HEK293 (cell line): ENCODE measurements at regions not wholly inside any gene's neighbourhood (a gene's known extent, or its start where the extent isn't known, plus 50 kb on each side); places are given as distances from the start of the nearest gene placed in this dataset.

ENCODE experiments used
- CTCF ChIA-PET: fragments of 350-600 bp; formaldehyde crosslinking; extraction: SDS; loops from one replicate; lab custom pipeline; 2021; ENCODE audit warnings: antibody characterized with exemption; lab: Yijun Ruan, JAX
- POLR2A ChIA-PET: fragments of 300-600 bp; formaldehyde crosslinking; extraction: SDS; loops from one replicate; lab custom pipeline; 2020; ENCODE audit warnings: antibody characterized with exemption, inconsistent platforms; lab: Yijun Ruan, JAX
- H3K27ac ChIP-seq: fragments of 200-500 bp; sonication (Bioruptor generic); 2 replicates; pipeline ENCODE4 v1.5.1; 2014; ENCODE audit warnings: low read depth, low read length, control low read depth, inconsistent platforms; ENCODE audit errors: extremely low read depth
- H3K36me3 ChIP-seq, 2 experiments: fragments of 200-500 bp in 1 of 2; sonication (Bioruptor generic) in 1 of 2; 1 replicate in 1 of 2; 2 replicates in 1 of 2; pipeline ENCODE4 v1.5.1; 2014 to 2017; ENCODE audit warnings: inconsistent platforms in 2 of 2, low read length in 2 of 2; ENCODE audit not compliant: control insufficient read depth in 2 of 2, insufficient read depth in 1 of 2
- H3K4me1 ChIP-seq: fragments of 200-500 bp; sonication (Bioruptor generic); 2 replicates; pipeline ENCODE4 v1.5.1; 2014; ENCODE audit warnings: mild to moderate bottlenecking, low read length, inconsistent platforms; ENCODE audit not compliant: control insufficient read depth, insufficient read depth
- H3K4me3 ChIP-seq: 2 replicates; pipeline ENCODE4 v1.5.1; 2011; ENCODE audit warnings: low read depth, mild to moderate bottlenecking, control low read depth, low read length, moderate library complexity
- H3K9me3 ChIP-seq: fragments of 200-500 bp; sonication (Bioruptor generic); 2 replicates; pipeline ENCODE4 v1.5.1; 2014; ENCODE audit warnings: low read depth, low read length, inconsistent platforms; ENCODE audit not compliant: control insufficient read depth, insufficient read depth
- EGR2 ChIP-seq: fragments of 450-650 bp; formaldehyde crosslinking; IDR thresholded peaks from 2 replicates; pipeline ENCODE4 v1.5.1; 2016; ENCODE audit warnings: low read depth, missing biosample characterization, missing genetic modification characterization
- KLF9 ChIP-seq: fragments of 450-650 bp; formaldehyde crosslinking; IDR thresholded peaks from 2 replicates; pipeline ENCODE4 v1.5.1; 2016; ENCODE audit warnings: missing biosample characterization, missing genetic modification characterization, low read depth
- RBAK ChIP-seq: fragments of 450-650 bp; formaldehyde crosslinking; IDR thresholded peaks from 2 replicates; pipeline ENCODE4 v1.5.1; 2016; ENCODE audit warnings: missing biosample characterization, missing genetic modification characterization
- SALL2 ChIP-seq: fragments of 450-650 bp; formaldehyde crosslinking; IDR thresholded peaks from 2 replicates; pipeline ENCODE4 v1.5.0; 2017; ENCODE audit warnings: missing biosample characterization, mild to moderate bottlenecking, missing genetic modification characterization, borderline replicate concordance
- SETDB1 ChIP-seq: IDR thresholded peaks from one replicate; pipeline ENCODE4 v1.6.1; 2017; ENCODE audit warnings: mild to moderate bottlenecking, low read length, moderate library complexity, mixed read lengths; ENCODE audit not compliant: insufficient read length
- SP2 ChIP-seq: fragments of 450-650 bp; formaldehyde crosslinking; IDR thresholded peaks from 2 replicates; pipeline ENCODE4 v1.5.1; 2016; ENCODE audit warnings: missing biosample characterization, missing genetic modification characterization
- TRIM28 ChIP-seq: IDR thresholded peaks from 2 replicates; pipeline ENCODE4 v1.6.1; 2011; ENCODE audit warnings: low read length, control low read depth, borderline replicate concordance
- YY1 ChIP-seq: fragments of 450-650 bp; formaldehyde crosslinking; IDR thresholded peaks from 2 replicates; pipeline ENCODE4 v1.5.1; 2018; ENCODE audit warnings: missing biosample characterization, missing genetic modification characterization
- YY2 ChIP-seq: fragments of 450-650 bp; formaldehyde crosslinking; IDR thresholded peaks from 2 replicates; pipeline ENCODE4 v1.5.1; 2016; ENCODE audit warnings: missing biosample characterization, missing genetic modification characterization
- ZBTB48 ChIP-seq: fragments of 450-650 bp; formaldehyde crosslinking; IDR thresholded peaks from 2 replicates; pipeline ENCODE4 v1.5.1; 2016; ENCODE audit warnings: missing biosample characterization, missing genetic modification characterization
- ZBTB6 ChIP-seq: fragments of 450-650 bp; formaldehyde crosslinking; IDR thresholded peaks from 2 replicates; pipeline ENCODE4 v1.5.1; 2017; ENCODE audit warnings: missing biosample characterization, missing genetic modification characterization
- ZBTB7A ChIP-seq: fragments of 450-650 bp; formaldehyde crosslinking; IDR thresholded peaks from 2 replicates; pipeline ENCODE4 v1.5.1; 2016; ENCODE audit warnings: low read depth, missing biosample characterization, missing genetic modification characterization
- ZNF223 ChIP-seq: fragments of 450-650 bp; formaldehyde crosslinking; IDR thresholded peaks from 2 replicates; pipeline ENCODE4 v1.5.1; 2016; ENCODE audit warnings: missing biosample characterization, missing genetic modification characterization
- ZNF239 ChIP-seq: fragments of 450-650 bp; formaldehyde crosslinking; IDR thresholded peaks from 2 replicates; pipeline ENCODE4 v1.5.1; 2016; ENCODE audit warnings: missing biosample characterization, missing genetic modification characterization
- ZNF24 ChIP-seq: fragments of 450-650 bp; formaldehyde crosslinking; IDR thresholded peaks from 2 replicates; pipeline ENCODE4 v1.5.1; 2016; ENCODE audit warnings: missing biosample characterization, missing genetic modification characterization
- ZNF266 ChIP-seq: fragments of 450-650 bp; formaldehyde crosslinking; IDR thresholded peaks from 2 replicates; pipeline ENCODE4 v1.5.1; 2016; ENCODE audit warnings: missing biosample characterization, missing genetic modification characterization, low read depth
- ZNF292 ChIP-seq: fragments of 450-650 bp; formaldehyde crosslinking; IDR thresholded peaks from 2 replicates; pipeline ENCODE4 v1.5.1; 2016; ENCODE audit warnings: low read depth, missing biosample characterization, missing genetic modification characterization, borderline replicate concordance
- ZNF335 ChIP-seq: fragments of 450-650 bp; formaldehyde crosslinking; conservative IDR thresholded peaks from 2 replicates; pipeline ENCODE4 v1.5.1; 2016; ENCODE audit warnings: missing biosample characterization, missing genetic modification characterization
- ZNF354C ChIP-seq: fragments of 450-650 bp; formaldehyde crosslinking; IDR thresholded peaks from 2 replicates; pipeline ENCODE4 v1.5.1; 2016; ENCODE audit warnings: missing biosample characterization, missing genetic modification characterization, low read depth, borderline replicate concordance
- ZNF404 ChIP-seq: fragments of 450-650 bp; formaldehyde crosslinking; IDR thresholded peaks from 2 replicates; pipeline ENCODE4 v1.5.1; 2017; ENCODE audit warnings: missing biosample characterization, missing genetic modification characterization
- ZNF530 ChIP-seq: fragments of 450-650 bp; formaldehyde crosslinking; IDR thresholded peaks from 2 replicates; pipeline ENCODE4 v1.5.1; 2016; ENCODE audit warnings: low read depth, missing biosample characterization, missing genetic modification characterization
- ZNF548 ChIP-seq: fragments of 450-650 bp; formaldehyde crosslinking; IDR thresholded peaks from 2 replicates; pipeline ENCODE4 v1.5.1; 2016; ENCODE audit warnings: missing biosample characterization, missing genetic modification characterization
- ZNF555 ChIP-seq: fragments of 450-650 bp; formaldehyde crosslinking; conservative IDR thresholded peaks from 2 replicates; pipeline ENCODE4 v1.5.1; 2017; ENCODE audit warnings: missing biosample characterization, mild to moderate bottlenecking, missing genetic modification characterization, inconsistent platforms
- ZNF560 ChIP-seq: fragments of 450-650 bp; formaldehyde crosslinking; IDR thresholded peaks from 2 replicates; pipeline ENCODE4 v1.5.1; 2017; ENCODE audit warnings: missing biosample characterization, missing genetic modification characterization, borderline replicate concordance
- ZNF585B ChIP-seq: fragments of 450-650 bp; formaldehyde crosslinking; IDR thresholded peaks from 2 replicates; pipeline ENCODE4 v1.5.1; 2016; ENCODE audit warnings: missing biosample characterization, missing genetic modification characterization
- ZNF624 ChIP-seq: fragments of 450-650 bp; formaldehyde crosslinking; IDR thresholded peaks from 2 replicates; pipeline ENCODE4 v1.5.1; 2017; ENCODE audit warnings: missing biosample characterization, missing genetic modification characterization
- ZNF639 ChIP-seq: fragments of 450-650 bp; formaldehyde crosslinking; IDR thresholded peaks from 2 replicates; pipeline ENCODE4 v1.5.1; 2016; ENCODE audit warnings: missing biosample characterization, missing genetic modification characterization
- ZNF701 ChIP-seq: fragments of 450-650 bp; formaldehyde crosslinking; IDR thresholded peaks from 2 replicates; pipeline ENCODE4 v1.5.1; 2016; ENCODE audit warnings: missing biosample characterization, missing genetic modification characterization
- ZNF791 ChIP-seq: fragments of 450-650 bp; formaldehyde crosslinking; IDR thresholded peaks from 2 replicates; pipeline ENCODE4 v1.5.1; 2016; ENCODE audit warnings: missing biosample characterization, missing genetic modification characterization
- ZNF830 ChIP-seq: fragments of 450-650 bp; IDR thresholded peaks from 2 replicates; pipeline ENCODE4 v1.5.0; 2018; ENCODE audit warnings: missing biosample characterization, missing genetic modification characterization, low read depth, mild to moderate bottlenecking, moderate library complexity
- TF ChIP-seq, protein P1 (sequence below): fragments of 450-650 bp; formaldehyde crosslinking; IDR thresholded peaks from 2 replicates; pipeline ENCODE4 v1.5.1; 2016; ENCODE audit warnings: missing biosample characterization, missing genetic modification characterization

- CTCF ChIA-PET: no interaction called here
- Histone ChIP-seq H3K4me3 (no peak overlapping the region), H3K4me1 (no peaks in the 10 kb centered on the region), H3K36me3 (no peaks in the 10 kb centered on the region), H3K27ac (no peak overlapping the region), H3K9me3 (no peaks in the 10 kb centered on the region)
- POLR2A ChIA-PET: no interaction called here
- TF ChIP-seq ZNF292: no peak
- peak; percentile 90 for TF ChIP-seq TRIM28
- no peak for TF ChIP-seq ZNF530
- TF ChIP-seq ZNF791 (tag by site-specific recombination): peak; percentile 93
- TF ChIP-seq SETDB1: peak; percentile 94
Measured at GRCh38 chr9:80259079-80259478, 687.3 kb downstream of the TLE4 start.

GRCh38 chr9:80251778-80252177 lies 680.0 kb downstream of the TLE4 start:
- Histone ChIP-seq H3K4me3 (no peak overlapping the region), H3K4me1 (no peaks in the 10 kb centered on the region), H3K27ac (no peak overlapping the region), H3K36me3 (no peaks in the 10 kb centered on the region), H3K9me3 (no peaks in the 10 kb centered on the region)
- TF ChIP-seq, protein P1, sequence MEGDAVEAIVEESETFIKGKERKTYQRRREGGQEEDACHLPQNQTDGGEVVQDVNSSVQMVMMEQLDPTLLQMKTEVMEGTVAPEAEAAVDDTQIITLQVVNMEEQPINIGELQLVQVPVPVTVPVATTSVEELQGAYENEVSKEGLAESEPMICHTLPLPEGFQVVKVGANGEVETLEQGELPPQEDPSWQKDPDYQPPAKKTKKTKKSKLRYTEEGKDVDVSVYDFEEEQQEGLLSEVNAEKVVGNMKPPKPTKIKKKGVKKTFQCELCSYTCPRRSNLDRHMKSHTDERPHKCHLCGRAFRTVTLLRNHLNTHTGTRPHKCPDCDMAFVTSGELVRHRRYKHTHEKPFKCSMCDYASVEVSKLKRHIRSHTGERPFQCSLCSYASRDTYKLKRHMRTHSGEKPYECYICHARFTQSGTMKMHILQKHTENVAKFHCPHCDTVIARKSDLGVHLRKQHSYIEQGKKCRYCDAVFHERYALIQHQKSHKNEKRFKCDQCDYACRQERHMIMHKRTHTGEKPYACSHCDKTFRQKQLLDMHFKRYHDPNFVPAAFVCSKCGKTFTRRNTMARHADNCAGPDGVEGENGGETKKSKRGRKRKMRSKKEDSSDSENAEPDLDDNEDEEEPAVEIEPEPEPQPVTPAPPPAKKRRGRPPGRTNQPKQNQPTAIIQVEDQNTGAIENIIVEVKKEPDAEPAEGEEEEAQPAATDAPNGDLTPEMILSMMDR (tag by site-specific recombination): no peak
- TF ChIP-seq ZBTB7A (tag by site-specific recombination) (no peak), ZNF560 (tag by site-specific recombination) (no peak), ZNF639 (tag by site-specific recombination) (no peak), ZNF701 (tag by site-specific recombination) (no peak), ZNF335 (tag by site-specific recombination) (no peak), ZNF24 (tag by site-specific recombination) (no peak), ZNF791 (tag by site-specific recombination) (no peak), SP2 (no peak), RBAK (tag by site-specific recombination) (no peak), ZNF239 (no peak), ZNF266 (no peak), SALL2 (tag by site-specific recombination) (no peak), ZNF830 (tag by site-specific recombination) (no peak), ZNF223 (tag by site-specific recombination) (no peak)
- ChIA-PET CTCF (interaction anchor here (0.6 to 1.3 kb wide), 2 partner anchors 20 to 161 kb away, joined by 3 to 4 read pairs; no protein-coding TSS in a partner anchor), POLR2A (no interaction called here)

DNA sequence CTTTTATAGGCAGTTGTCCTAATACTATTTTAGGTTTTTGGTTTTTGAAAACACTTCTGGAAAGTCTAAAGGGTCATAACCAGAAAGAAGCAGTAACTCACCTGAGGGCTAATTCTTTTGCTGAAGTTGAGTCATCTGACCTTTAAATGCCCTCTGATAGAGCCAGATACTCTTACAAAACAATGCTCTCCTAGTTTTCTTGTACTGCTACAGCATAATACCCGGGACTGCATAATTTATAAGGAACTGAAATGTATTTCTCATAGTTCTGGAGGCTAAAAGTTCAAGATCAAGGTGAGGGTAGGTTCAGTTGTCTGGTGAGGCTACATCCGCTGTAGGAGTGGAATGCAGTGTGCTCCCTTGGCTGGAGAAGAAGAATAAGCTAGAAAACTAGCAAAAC lies 670.3 kb downstream of the TLE4 start:
- no peaks in the 10 kb centered on the region for H3K4me1 ChIP-seq
- ChIA-PET POLR2A (no interaction called here), CTCF (no interaction called here)
- no peak overlapping the region for H3K27ac ChIP-seq
- no peaks in the 10 kb centered on the region for H3K9me3 ChIP-seq
- H3K36me3 ChIP-seq: no peaks in the 10 kb centered on the region
- no peak overlapping the region for H3K4me3 ChIP-seq
- TF ChIP-seq ZNF624 (tag by site-specific recombination) (no peak), ZNF555 (tag by site-specific recombination) (no peak), ZBTB6 (tag by site-specific recombination) (no peak), ZNF791 (tag by site-specific recombination) (no peak), ZNF354C (no peak), ZBTB48 (tag by site-specific recombination) (no peak), ZNF585B (no peak), ZNF548 (tag by site-specific recombination) (no peak), EGR2 (no peak), YY1 (tag by site-specific recombination) (no peak), KLF9 (tag by site-specific recombination) (no peak), YY2 (tag by site-specific recombination) (no peak), ZNF404 (no peak)
